HEK293T (cell line): ENCODE measurements at regions not wholly inside any gene's neighbourhood (a gene's known extent, or its start where the extent isn't known, plus 50 kb on each side); places are given as distances from the start of the nearest gene placed in this dataset.

Experiments
- BHLHE40 ChIP-seq: fragments of 450-650 bp; IDR thresholded peaks from 2 replicates; pipeline ENCODE4 v1.6.1; 2016; ENCODE audit warnings: mild to moderate bottlenecking, moderate library complexity, borderline replicate concordance
- ELF4 ChIP-seq: fragments of 450-650 bp; IDR thresholded peaks from 2 replicates; pipeline ENCODE4 v1.6.1; 2017; ENCODE audit warnings: antibody characterized with exemption
- FOXA1 ChIP-seq: fragments of 450-650 bp; IDR thresholded peaks from 2 replicates; pipeline ENCODE4 v1.6.1; 2016; ENCODE audit warnings: mild to moderate bottlenecking
- FOXK2 ChIP-seq: fragments of 450-650 bp; IDR thresholded peaks from 2 replicates; pipeline ENCODE4 v1.6.1; 2016; ENCODE audit warnings: mild to moderate bottlenecking
- FOXM1 ChIP-seq: fragments of 450-650 bp; IDR thresholded peaks from 2 replicates; pipeline ENCODE4 v1.6.1; 2017; ENCODE audit warnings: mild to moderate bottlenecking, borderline replicate concordance
- HDGF ChIP-seq: fragments of 450-650 bp; IDR thresholded peaks from 2 replicates; pipeline ENCODE4 v1.6.1; 2017; ENCODE audit warnings: antibody characterized with exemption, borderline replicate concordance
- L3MBTL2 ChIP-seq: fragments of 450-650 bp; conservative IDR thresholded peaks from 2 replicates; pipeline ENCODE4 v1.6.1; 2016; ENCODE audit warnings: mild to moderate bottlenecking
- NFRKB ChIP-seq: fragments of 450-650 bp; IDR thresholded peaks from 2 replicates; pipeline ENCODE4 v1.6.1; 2016; ENCODE audit warnings: mild to moderate bottlenecking, moderate library complexity
- SP1 ChIP-seq: fragments of 450-650 bp; IDR thresholded peaks from 2 replicates; pipeline ENCODE4 v1.6.1; 2017
- SUZ12 ChIP-seq: fragments of 450-650 bp; IDR thresholded peaks from 2 replicates; pipeline ENCODE4 v1.6.1; 2016; ENCODE audit warnings: mild to moderate bottlenecking

- TF ChIP-seq L3MBTL2 (no peak), BHLHE40 (no peak), SUZ12 (no peak), HDGF (no peak), NFRKB (no peak), SP1 (no peak), FOXK2 (no peak), FOXM1 (no peak), ELF4 (no peak), FOXA1 (no peak)
Measured at GRCh38 chr2:6410313-6410712, 455.4 kb downstream of the CMPK2 start.
